PFSK-1 (cell line): ENCODE measurements at regions not wholly inside any gene's neighbourhood (a gene's known extent, or its start where the extent isn't known, plus 50 kb on each side); places are given as distances from the start of the nearest gene placed in this dataset.

Experiments used
- POLR2AphosphoS5 ChIP-seq: IDR thresholded peaks from 2 replicates; pipeline ENCODE4 v1.6.1; 2012; ENCODE audit warnings: low read depth, mild to moderate bottlenecking, control low read depth, low read length, moderate library complexity
- REST ChIP-seq, 2 experiments: IDR thresholded peaks; 2 replicates each; pipeline versions ENCODE4 v1.6.1 to v1.8.0; 2011 to 2012; ENCODE audit warnings: low read depth in 2 of 2, low read length in 2 of 2, control low read depth in 1 of 2, inconsistent platforms in 1 of 2, mild to moderate bottlenecking in 1 of 2, moderate library complexity in 1 of 2; ENCODE audit not compliant: insufficient read depth in 1 of 2
- SIN3A ChIP-seq: IDR thresholded peaks from 2 replicates; pipeline ENCODE4 v1.6.1; 2012; ENCODE audit warnings: mild to moderate bottlenecking, low read length, moderate library complexity, borderline replicate concordance; ENCODE audit not compliant: insufficient read depth
- TAF1 ChIP-seq: IDR thresholded peaks from 2 replicates; pipeline ENCODE4 v1.6.1; 2012; ENCODE audit warnings: low read length, control low read depth, borderline replicate concordance; ENCODE audit not compliant: insufficient read depth

GRCh38 chr1:221557013-221557412, 184.9 kb downstream of the DUSP10 start:
- no peak for TF ChIP-seq TAF1
- TF ChIP-seq REST (IDR thresholded peaks at IDR 0.05; ENCODE audit: insufficient read depth in 1 of 2, low read depth in 2 of 2, low read length in 2 of 2) = no peak
- no peak for TF ChIP-seq POLR2AphosphoS5
- TF ChIP-seq SIN3A = no peak
